HG02852 (cell line): ENCODE measurements at regions not wholly inside any gene's neighbourhood (a gene's known extent, or its start where the extent isn't known, plus 50 kb on each side); places are given as distances from the start of the nearest gene placed in this dataset.

ENCODE experiments used
- ATAC-seq: cut with Tn5 transposase; IDR thresholded peaks from one replicate; pipeline ENCODE4 v1.9.1; 2021; ENCODE audit warnings: mild to moderate bottlenecking, moderate library complexity; ENCODE audit not compliant: unreplicated experiment

DNA sequence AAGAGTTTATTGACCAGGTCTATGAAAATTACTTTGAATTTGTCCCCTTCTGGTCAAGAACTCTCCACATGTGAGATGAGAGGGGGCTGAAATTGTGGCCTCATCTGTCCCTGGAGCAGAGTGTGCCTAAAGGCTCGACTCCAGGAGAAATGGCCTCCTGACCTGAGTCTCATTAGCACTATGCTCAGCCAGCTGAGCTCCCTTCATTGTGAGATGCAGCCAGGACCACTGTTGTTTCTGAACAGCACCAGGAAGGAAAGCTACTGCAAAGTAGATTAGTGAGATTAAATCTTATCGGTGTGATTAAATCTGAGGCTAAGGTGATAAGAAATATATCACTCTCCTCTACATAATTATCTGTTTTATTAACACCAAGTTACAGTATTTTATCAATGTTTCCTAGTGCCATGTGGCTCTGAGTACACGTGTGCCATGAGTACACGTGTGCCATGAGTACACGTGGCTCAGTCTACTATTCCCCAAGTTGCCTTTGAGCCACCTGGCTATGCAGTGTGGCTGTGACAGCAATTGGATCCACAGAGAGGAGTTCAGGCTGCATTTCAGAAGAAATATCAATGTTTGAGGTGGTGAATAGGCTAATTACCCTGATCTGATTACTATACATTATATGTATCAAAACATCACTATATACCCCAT is 126.9 kb downstream of the IPMK start:
- no peak for ATAC-seq

DNA sequence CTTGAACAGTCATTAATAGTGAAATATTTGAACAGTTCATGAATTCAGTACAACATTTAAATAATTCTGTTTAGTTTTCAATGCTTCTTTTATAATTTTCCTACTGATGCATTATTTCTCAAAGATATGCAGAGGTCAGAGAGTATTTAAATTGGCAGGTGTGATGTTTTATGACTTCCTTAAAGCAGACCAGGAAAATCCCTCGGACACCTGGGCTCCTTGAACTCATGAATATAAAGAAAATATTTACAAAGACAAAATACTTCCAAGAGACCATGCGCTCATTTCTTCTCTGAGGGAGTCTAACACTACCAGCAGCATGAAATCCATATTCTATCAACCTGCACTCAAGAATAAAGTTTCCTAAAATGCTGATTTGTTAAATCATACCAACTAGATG is 127.6 kb downstream of the IPMK start:
- ATAC-seq: no peak

DNA sequence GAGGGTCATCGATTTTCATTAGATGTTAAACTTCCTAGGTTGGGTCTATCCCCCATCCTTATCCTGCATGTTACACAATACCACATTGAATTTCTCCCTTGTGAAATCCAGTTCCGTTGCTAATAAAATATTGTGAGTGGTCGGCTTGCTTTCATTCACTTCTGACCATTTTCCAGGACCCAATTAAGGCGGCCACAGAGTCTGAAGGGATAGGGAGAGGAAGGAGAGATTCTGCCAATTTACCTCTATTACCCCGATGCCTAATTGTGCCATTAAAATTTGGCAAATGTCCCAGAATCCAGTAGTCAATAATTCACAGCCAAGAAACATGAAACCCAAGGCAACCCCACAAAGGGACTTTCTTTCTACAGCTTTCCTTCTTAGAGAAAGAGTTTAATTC is 129.9 kb downstream of the IPMK start:
- ATAC-seq: no peak

DNA sequence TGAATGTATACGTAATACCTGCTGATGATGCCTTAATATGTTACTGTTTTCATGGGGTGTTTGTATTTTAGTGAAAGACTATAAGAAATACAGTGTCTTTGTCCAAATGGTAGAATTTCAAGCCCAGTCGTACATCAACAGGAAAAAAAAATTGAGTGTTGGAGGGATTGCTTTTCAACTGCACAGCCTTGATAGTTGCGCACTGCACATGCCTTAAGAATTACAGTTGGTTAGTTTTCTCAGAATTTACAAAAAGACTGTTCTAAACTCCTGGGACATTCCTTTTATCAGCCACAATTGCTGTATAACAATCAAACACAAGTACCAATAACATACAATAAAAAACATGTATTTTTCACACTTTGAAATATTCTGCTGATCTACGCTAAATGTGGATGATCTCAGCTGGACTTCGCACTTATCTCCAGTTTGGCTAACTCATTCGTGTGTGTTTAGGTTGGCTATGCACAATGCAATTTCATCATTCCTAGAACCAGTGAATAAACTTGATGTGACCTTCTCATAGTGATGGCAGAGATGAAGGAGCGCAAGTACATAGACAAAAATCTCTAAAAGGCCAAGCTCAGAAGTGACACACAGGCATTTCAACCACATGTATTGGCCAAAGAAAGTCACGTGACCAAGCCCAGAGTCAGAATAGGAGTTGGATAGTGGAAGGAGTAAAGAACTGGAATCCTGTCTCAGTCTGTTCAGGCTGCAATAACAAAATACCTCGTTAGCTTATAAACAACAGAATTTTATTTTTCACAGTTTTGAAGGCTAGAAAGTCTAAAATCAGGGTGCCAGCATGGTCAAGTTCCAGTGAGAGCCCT is 152.3 kb downstream of the IPMK start:
- no peak for ATAC-seq

DNA sequence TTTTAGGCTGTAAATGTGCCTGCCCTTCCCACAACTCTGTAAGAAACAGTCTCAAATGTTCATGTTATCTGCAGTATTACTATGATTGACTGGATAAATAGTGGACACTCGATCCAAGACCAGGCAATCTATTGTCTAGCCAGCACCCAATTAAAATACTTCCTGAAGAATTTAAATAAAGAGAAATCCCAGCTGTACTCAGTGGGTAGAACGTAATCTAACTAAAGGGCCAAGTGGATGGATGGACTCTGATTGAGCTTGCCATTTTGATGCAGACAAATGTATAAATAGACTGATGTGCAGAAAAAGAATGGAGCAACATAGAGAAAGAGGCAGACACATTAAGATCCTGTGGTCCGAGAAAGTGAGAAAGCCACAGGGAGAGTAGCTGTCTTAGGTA is 158.0 kb downstream of the IPMK start:
- ATAC-seq: no peak

DNA sequence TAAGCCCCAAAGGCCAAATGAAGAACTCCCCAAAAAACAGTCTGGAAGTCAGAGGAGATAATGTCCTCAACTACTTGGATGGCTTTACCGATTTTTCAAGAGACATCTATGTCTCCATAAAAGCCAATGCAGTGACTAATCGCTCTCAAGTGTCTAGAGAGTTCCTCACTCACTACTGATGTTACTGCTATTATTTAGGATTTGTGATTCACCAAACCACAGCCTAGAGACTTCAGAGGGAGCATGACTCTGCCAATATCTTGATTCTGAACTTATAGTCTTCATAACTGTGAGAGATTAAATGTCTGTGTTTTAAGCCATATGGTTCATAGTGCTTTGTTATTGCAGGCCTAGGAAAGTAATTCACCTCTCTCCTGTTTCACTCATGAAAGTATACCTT is 160.2 kb downstream of the IPMK start:
- no peak for ATAC-seq

DNA sequence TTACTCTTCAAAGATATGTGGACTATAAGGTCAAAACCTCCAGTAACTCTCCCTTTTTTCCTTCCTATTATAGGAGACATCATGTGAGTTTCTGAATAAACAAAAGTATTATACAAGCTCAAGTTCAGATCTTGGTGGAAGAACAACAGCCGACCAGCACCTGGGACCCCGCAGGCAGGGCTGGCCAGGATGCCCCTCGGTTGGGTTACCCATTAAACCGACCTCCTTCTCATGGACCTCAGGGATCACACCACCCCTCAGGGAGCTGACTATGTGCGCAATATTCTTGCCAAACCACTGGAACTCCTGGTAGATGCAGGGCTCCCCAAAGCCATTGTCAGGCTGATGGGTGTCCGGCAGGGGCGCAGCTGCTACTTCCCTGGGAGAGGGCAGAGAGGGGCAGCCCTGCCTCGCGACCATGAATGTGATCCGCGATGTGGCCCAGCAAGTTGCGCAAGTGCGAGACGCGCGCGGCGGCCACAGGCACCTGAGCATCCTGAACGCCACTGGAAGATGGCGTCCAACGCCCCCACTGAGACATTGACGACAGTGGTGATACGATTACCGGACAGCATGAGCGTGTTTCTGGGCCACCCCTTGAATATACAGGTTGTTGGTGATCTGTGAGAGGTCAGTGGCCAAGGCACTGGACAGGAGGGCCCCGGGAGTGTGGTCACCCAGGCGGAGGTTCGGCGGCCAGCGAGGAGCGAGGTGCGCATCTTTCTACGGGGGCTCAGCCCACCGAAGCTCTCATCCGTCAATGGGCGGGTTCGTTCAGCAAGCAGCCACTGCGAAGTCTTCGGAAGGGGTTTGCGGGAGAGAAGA is 161.3 kb downstream of the IPMK start:
- ATAC-seq: no peak

DNA sequence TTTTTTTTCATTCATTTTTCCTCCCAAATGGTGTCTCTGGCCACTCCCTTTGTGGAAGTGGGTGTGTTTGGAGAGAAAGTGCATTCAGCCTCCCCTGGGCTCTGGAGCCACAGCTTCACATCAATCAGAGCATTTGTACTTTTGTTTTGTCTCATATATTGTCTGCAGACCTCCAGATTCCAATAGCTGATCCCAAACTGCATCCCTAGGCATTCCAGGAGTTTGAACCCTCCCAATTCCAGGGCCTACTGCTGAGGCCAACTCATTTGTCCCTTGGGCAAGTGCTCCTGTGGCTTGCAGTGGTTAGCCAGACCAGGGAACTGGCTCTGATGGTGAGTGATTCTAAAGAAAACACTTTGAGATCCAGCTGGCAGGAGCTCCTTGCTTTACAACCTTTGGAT is 163.3 kb downstream of the IPMK start:
- ATAC-seq: no peak

DNA sequence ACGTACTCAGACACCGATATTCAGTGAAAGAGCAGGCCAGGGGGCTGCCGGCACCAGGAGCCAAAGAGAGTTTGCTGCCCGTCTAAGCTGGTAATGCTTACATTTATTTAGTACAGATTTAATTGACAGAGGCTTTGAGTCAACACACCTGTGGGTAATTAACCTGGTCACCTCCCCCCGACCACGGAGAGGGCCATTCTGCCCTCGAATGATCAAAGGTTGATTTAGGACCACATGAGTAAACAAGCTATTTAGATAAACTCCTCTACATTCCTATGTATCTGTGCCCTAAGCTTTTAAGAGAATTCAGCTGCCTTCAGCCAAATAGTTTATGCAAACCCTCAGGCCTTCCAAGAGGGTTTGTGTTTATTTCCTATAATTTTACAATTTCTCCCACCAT is 164.8 kb downstream of the IPMK start:
- ATAC-seq: no peak

DNA sequence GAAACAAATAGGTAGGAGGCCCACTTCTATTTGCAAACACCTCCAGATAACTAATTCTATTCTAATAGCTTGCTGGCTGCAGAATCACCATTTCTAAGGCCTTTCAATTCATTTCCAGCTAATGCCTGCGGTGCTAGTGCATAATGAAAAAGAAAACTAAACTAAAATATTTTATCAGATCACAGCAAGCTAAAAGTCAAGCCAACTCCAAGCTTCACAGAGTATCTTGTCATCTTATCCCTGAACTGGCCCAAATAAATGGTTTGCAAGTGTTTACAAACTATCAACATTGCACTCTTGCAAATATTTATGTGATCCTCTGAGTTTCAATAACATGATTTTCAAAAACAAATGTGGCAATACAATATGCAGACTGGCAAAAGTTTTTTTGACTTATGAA is 166.0 kb downstream of the IPMK start:
- ATAC-seq: no peak

DNA sequence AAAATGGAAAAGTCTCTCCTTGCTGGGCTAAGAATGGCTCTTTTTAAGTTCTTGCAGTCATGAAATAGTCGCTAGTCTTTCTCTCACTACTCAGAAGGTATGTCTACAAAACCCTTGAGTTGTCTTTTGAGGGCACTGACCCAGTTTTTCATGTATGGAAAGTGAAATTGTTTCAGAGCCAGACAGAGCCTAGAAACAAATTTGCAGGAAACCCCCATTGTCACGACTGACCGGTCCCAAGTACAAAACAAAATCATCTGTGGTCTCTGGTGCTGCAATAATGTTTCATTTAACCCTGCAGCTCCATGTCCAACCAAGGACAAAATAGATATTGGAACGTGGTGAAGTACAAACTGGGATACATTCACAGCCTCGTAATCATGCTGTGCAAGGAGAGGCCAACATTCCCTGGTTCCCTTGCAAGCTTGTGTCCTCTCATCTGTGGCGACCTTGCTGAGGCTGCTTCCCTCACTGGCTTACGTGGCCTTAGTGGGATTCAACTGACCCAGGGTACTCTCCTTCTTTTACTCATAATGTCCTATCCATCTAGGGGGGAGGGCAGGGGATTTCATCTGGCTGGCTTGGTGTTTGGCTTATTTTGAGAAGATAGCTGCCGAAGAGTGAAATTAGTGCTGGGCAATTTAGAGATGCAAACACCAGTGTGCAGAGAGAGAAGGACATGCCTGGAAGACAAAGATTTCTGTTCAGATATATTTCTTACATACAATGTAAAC is 172.5 kb downstream of the IPMK start:
- peak; percentile 64 for ATAC-seq

DNA sequence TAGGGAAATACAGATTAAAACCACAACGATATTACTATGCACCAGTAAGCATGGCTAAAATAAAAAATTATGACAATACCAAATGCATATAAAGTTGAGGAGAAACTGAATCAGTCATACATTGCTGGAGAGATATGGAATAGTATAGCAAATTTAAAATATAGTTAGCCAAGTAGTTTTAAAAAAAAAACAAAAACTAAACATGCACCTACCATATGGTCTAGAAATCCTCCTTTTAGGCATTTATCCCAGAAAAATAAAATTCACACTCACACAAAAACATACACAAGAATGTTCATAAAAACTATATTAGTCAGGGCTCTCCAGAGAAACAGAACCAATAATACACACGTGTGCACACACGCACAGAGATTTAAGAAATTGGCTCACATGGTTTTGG is 175.8 kb downstream of the IPMK start:
- ATAC-seq: no peak

DNA sequence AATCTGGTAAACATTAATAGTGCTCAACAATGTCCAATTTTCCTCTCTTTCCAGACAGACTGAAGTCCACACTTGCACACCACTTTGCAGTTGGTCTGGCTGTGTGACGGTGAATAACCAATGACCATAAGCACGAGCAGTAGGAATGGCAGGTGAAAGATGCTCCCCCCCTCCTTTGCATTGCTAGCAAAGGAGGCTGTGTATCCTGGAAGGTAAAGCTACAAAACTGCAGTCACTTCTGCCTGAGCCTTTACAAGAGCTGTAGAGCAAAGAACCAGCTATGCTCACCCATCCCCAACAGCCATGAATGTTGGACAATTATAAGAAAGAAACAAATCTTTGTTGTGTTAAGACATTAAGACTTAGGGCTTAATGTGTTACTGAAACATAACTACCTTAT is 178.0 kb downstream of the IPMK start:
- no peak for ATAC-seq

DNA sequence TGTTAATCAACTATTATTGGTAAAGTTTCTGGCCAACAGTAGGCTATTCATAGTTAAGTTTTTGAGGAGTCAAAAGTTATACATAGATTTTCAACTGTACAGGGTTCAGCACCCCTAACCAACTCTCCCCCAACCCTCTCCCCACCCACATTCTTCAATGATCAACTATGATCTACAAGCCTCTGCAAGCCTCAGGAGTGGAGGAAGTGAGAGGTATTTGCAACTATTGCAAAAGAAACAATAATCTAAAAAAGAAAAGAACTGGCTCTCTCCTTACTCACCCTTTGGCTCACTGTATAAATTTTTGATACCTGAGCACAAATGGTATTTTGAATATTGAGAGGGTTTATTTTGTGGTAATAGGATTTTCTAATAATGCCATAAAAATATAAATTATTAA is 179.8 kb downstream of the IPMK start:
- ATAC-seq: no peak

DNA sequence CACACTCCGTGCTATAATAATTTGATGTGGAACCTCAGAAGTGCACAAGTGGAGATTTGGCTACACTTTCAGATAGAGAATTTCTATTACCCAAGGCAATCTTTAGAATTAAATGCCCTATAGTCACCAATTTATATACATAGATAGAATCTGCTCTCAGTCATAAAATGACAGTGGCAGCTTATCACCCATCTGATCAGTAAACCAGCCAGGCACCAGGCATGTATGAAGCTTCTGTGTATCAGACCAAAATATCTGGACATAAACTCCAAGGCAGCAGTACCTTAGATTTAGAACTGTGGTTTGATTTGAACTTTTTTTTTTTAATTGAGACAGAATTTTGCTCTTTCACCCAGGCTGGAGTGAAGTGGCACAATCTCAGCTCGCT is 180.9 kb downstream of the IPMK start:
- ATAC-seq: no peak

DNA sequence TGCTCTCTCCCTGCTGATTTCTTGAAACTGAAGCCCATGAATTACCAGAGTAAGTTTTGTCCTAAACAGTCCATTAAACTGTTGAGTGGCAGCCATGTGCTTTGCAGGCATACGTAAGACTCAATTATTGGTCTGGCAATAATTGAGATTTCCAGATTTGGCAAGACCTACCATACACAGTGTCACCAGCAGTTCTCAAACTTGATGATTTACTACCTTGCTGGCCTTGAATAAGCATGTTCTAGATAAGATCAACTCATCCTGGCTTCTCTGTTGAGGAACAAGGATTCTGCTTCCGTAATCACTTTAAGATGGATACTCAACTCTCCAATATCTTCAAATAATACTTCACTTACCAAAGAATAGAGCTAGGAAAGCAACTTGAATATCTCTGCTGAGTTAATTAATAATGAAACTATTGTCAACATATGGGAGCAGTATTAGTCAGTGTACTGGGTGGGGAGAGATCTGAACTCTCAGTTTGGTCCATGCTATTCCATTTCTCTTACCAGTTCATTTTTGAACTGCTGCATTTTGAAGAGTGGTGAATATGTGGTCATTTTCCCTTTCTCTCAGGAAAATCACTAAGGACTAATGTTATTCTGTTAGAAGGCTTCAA is 181.4 kb downstream of the IPMK start:
- no peak for ATAC-seq

DNA sequence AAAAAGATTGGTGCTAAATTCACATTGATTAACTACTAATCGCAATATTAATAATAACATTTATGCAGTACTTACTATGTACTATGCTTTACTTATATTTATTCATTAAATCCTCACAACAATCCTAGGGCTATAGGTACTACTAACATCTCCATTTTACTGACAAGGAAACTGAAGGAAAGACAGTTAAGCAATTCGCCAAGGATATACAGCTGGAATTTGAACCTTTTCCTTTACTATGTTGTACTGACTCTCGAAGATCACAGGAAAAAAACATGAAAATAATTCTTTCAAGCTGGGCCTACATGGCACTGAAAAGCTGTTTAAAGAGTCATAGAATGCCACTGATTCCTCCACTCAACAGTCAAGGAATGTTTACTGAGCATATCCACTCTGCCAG is 185.4 kb downstream of the IPMK start:
- ATAC-seq: no peak

DNA sequence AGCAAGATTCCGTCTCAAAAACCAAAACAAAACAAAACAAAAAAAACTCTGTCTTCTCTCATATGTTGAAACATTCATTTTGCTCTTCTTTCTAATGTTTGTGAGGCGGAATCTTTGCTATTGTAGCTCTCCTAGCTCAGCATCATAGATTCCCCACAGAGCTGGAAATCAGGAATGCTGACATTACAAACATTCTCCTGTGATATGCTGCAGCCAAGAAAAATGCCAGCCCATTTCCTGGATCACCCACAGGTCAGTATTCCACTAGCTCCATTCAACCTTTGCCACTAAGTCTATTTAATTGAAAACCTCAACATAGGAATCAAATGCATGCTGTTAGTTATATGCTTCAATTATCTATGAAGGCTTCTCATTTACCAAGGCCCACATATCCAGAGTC is 186.3 kb downstream of the IPMK start:
- no peak for ATAC-seq

DNA sequence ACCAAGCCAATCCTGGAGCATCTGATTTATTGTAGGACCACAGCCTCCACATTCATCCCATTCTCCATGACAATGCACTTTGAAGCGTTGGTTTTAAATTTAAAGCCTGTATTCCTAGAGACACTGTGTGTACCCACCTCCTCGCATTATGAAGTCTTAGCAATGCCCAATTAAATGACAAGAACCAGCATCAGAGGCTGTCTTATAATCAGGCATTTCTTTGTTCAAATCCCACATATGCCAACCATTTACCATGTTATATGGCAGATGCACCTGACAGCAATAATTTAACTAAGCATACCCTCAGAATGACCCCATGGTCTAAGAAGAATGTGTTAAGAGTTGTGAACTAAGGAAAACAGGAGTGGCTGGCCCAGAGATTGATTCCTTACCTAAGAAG is 188.2 kb downstream of the IPMK start:
- ATAC-seq: no peak

DNA sequence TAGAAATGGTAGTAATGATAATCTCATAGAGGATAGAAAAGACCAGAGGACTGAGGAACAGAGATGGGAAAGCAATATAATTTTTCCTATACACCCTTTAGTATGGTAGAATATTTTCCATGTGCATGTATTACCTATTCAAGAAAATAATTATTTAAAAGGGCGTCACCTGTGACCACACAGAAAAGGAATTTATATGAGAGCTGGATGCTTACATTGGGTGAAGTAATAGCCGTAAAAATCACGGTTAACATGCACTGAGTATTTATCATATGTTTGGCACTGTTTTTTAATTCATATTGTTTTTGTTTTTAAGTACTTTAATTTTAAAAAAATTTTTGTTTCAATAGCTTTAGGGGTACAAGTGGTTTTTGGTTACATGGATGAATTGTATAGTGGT is 195.1 kb downstream of the IPMK start:
- no peak for ATAC-seq

DNA sequence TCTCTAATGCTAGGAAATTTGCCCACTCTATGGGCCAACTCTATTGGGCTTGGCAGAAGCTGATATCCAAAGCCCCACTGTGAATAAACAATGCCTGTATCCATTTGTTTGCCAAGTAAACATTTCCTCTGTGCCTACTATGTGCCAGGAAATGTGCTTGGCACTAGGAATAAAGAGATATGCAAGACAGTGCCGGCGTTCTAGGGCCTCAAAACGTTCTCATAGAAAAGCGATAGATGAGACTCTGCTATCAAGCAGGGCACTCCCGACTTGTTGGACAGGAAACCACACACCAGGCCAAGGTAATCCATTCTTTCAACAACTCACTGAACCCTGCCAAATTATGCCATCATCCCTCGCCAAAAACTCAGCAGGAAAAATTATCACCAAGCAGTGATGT is 196.7 kb downstream of the IPMK start:
- ATAC-seq: no peak
